Gastroesophageal sphincter (tissue), 4 donors: ENCODE measurements at regions not wholly inside any gene's neighbourhood (a gene's known extent, or its start where the extent isn't known, plus 50 kb on each side); places are given as distances from the start of the nearest gene placed in this dataset.

Experiments
- ATAC-seq: fragments of 150-250 bp; one replicate; pipeline ENCODE4 v1.9.1; 2016; ENCODE audit warnings: mild to moderate bottlenecking, moderate library complexity
- H3K27ac ChIP-seq, 4 donors: fragments of 200-600 bp; sonication (generic) in 3 of 4; 1 replicate in 3 of 4; 2 replicates in 1 of 4; pipeline ENCODE4 v1.5.1; 2016 to 2019
- H3K27me3 ChIP-seq: fragments of 200-600 bp; sonication (generic); one replicate; pipeline ENCODE4 v1.5.1; 2019
- H3K36me3 ChIP-seq, 2 donors: fragments of 200-600 bp; sonication (generic); one replicate each; pipeline ENCODE4 v1.5.1; 2019; ENCODE audit warnings: control low read depth in 1 of 2
- H3K4me1 ChIP-seq, 3 donors: fragments of 200-600 bp; sonication (generic); 1 replicate in 2 of 3; 2 replicates in 1 of 3; pipeline ENCODE4 v1.5.1; 2016 to 2019; ENCODE audit warnings: control low read depth in 2 of 3
- H3K4me3 ChIP-seq, 2 donors: fragments of 200-600 bp; sonication (generic); one replicate each; pipeline ENCODE4 v1.5.1; 2019; ENCODE audit warnings: mild to moderate bottlenecking in 1 of 2, moderate library complexity in 1 of 2
- H3K9me3 ChIP-seq, 3 donors: fragments of 200-600 bp; sonication (generic); one replicate each; pipeline ENCODE4 v1.5.1; 2017 to 2019; ENCODE audit warnings: control low read depth in 2 of 3
- EP300 ChIP-seq: sonication (generic); formaldehyde crosslinking; IDR thresholded peaks from one replicate; pipeline ENCODE4 v1.6.1; 2017; ENCODE audit warnings: antibody characterized with exemption, mild to moderate bottlenecking
- POLR2A ChIP-seq, 2 donors: fragments of 450-650 bp; IDR thresholded peaks; one replicate each; pipeline ENCODE4 v1.6.1; 2017; ENCODE audit warnings: antibody characterized with exemption in 2 of 2, mild to moderate bottlenecking in 2 of 2, moderate library complexity in 1 of 2
- POLR2AphosphoS5 ChIP-seq: sonication (generic); formaldehyde crosslinking; IDR thresholded peaks from one replicate; pipeline ENCODE4 v1.6.1; 2017; ENCODE audit warnings: antibody characterized with exemption
- WGBS, 2 donors: methylation state at CpG; one replicate each; pipeline ENCODE4 v1.1.5; 2018; ENCODE audit warnings: low coverage in 1 of 2; 5-methylcytosine and 5-hydroxymethylcytosine counted together
- TF ChIP-seq, protein P1 (sequence below), 4 experiments: fragments of 200-600 bp in 2 of 4; fragments of 450-650 bp in 2 of 4; sonication (generic) in 1 of 4; IDR thresholded peaks; one replicate each; pipeline ENCODE4 v1.5.1; 2017 to 2019; ENCODE audit warnings: antibody characterized with exemption in 4 of 4, mild to moderate bottlenecking in 2 of 4, moderate library complexity in 2 of 4

DNA sequence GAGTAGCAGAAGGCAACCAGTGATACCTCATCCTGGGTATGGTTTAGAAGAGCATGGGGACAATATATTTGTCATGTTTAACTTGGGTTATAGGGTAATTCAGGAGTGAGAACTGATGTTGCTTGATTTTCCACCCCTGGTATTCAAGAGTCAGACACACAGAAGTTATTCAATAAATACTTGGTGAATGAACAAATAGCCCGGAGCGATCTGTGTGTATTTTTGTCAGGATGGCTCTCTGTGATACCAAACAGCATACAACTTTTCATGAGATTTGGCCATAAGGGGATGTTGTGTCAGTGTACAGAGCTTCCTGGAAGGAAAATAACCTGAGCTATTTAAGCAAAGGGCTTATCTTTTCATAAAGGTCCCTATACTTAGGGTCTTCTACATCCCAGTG, 270.2 kb upstream of the C1orf87 start:
- no peak overlapping the region for H3K27ac ChIP-seq
- H3K36me3 ChIP-seq = no peaks in the 10 kb centered on the region
- no peaks in the 10 kb centered on the region for H3K27me3 ChIP-seq
- no peaks in the 10 kb centered on the region for H3K9me3 ChIP-seq
- no peaks in the 10 kb centered on the region for H3K4me1 ChIP-seq
- TF ChIP-seq POLR2A (IDR thresholded peaks at IDR 0.05) (no peak), EP300 (no peak), POLR2AphosphoS5 (no peak)
- TF ChIP-seq, protein P1, sequence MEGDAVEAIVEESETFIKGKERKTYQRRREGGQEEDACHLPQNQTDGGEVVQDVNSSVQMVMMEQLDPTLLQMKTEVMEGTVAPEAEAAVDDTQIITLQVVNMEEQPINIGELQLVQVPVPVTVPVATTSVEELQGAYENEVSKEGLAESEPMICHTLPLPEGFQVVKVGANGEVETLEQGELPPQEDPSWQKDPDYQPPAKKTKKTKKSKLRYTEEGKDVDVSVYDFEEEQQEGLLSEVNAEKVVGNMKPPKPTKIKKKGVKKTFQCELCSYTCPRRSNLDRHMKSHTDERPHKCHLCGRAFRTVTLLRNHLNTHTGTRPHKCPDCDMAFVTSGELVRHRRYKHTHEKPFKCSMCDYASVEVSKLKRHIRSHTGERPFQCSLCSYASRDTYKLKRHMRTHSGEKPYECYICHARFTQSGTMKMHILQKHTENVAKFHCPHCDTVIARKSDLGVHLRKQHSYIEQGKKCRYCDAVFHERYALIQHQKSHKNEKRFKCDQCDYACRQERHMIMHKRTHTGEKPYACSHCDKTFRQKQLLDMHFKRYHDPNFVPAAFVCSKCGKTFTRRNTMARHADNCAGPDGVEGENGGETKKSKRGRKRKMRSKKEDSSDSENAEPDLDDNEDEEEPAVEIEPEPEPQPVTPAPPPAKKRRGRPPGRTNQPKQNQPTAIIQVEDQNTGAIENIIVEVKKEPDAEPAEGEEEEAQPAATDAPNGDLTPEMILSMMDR (IDR thresholded peaks at IDR 0.05) = no peak
- no peak overlapping the region for H3K4me3 ChIP-seq
- ATAC-seq = no peak
- WGBS, 2 donors = 70 to 88% methylated on average over 2 of the region's 2 CpGs

DNA sequence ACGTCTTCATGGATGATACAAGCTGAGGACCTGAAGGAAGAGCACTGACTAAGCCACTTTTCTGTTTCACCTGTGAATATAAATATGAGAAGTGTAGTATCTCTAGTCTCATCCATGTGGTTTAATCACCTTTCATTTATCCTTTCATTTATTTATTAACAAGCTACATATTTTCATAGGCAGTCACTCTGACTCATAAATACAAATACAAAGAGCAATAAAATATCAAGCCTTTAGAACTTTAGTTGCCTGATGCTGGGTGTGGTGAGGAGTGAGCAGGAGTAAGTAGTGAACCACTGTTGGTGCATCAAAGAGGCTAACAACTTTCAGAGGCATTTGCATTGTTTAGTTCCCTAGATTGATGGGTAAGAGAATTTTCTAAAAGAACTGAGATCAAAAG, 269.0 kb upstream of the C1orf87 start:
- Histone ChIP-seq H3K4me3 (no peak overlapping the region), H3K27ac (no peak overlapping the region), H3K36me3 (no peaks in the 10 kb centered on the region), H3K4me1 (no peaks in the 10 kb centered on the region), H3K27me3 (no peaks in the 10 kb centered on the region), H3K9me3 (no peaks in the 10 kb centered on the region)
- ATAC-seq = no peak
- no CpG with 5 or more reads among the region's 1 CpG for WGBS, 2 donors
- TF ChIP-seq POLR2A (IDR thresholded peaks at IDR 0.05) (no peak), EP300 (no peak), POLR2AphosphoS5 (no peak)
- TF ChIP-seq, protein P1 (IDR thresholded peaks at IDR 0.05) = no peak

DNA sequence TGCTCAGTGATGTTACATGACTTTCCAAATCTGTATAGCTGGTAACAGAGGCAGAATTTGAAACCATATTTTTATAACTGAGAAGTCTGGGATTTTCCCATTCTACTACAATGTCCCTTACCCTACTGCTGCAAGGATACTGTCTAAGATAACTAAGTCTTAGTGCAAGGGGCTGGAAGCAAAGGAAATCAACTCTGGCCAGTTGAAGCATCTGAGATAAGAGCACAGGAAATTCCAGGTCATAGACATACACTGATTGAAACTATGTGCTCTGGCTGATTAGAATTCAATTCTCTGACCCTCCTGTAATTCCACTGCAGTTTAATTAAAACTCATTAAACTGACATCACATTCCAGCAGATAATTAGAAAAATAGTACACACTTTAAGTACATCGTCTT, 267.7 kb upstream of the C1orf87 start:
- 89 to 90% methylated on average over 1 of the region's 1 CpG for WGBS, 2 donors
- no peak for ATAC-seq
- H3K4me1 ChIP-seq = no peaks in the 10 kb centered on the region

DNA sequence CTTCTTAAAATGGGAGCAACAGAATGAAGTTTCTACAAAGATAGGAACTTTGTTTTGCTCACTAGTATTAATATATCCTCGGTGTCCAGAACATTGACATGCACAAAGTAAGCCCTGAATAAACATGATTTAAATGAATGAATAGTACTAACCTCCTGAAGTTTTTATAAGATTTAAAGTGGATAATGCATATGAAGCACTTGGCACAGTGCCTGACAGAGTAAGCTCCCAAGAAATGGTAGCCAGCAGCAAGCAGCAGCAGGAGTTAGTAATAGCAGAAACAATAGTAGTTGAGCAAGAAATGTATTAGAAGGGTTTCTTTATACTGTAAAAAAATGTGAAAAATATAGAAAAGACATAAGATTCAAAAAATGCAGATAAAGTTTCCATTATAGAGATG, 258.1 kb upstream of the C1orf87 start:
- H3K4me1 ChIP-seq = no peaks in the 10 kb centered on the region
- WGBS, 2 donors = 50 to 63% methylated on average over 1 of the region's 1 CpG
- no peak for TF ChIP-seq POLR2AphosphoS5
- TF ChIP-seq, protein P1 (IDR thresholded peaks at IDR 0.05) = no peak
- peaks cover 0 to 15% (median 0%) of the 10 kb centered on the region in 3 donors for H3K9me3 ChIP-seq
- H3K36me3 ChIP-seq = no peaks in the 10 kb centered on the region
- no peak overlapping the region for H3K4me3 ChIP-seq
- ATAC-seq = no peak
- no peaks in the 10 kb centered on the region for H3K27me3 ChIP-seq
- H3K27ac ChIP-seq = no peak overlapping the region

More for the DNA sequence above, 267.7 kb upstream of the C1orf87 start:
- H3K36me3 ChIP-seq = no peaks in the 10 kb centered on the region
- no peaks in the 10 kb centered on the region for H3K9me3 ChIP-seq
- no peaks in the 10 kb centered on the region for H3K27me3 ChIP-seq
- no peak overlapping the region for H3K4me3 ChIP-seq
- TF ChIP-seq EP300 = no peak
- TF ChIP-seq, protein P1 (IDR thresholded peaks at IDR 0.05) = no peak
- no peak for TF ChIP-seq POLR2A (IDR thresholded peaks at IDR 0.05)
- no peak for TF ChIP-seq POLR2AphosphoS5
- H3K27ac ChIP-seq = no peak overlapping the region

DNA sequence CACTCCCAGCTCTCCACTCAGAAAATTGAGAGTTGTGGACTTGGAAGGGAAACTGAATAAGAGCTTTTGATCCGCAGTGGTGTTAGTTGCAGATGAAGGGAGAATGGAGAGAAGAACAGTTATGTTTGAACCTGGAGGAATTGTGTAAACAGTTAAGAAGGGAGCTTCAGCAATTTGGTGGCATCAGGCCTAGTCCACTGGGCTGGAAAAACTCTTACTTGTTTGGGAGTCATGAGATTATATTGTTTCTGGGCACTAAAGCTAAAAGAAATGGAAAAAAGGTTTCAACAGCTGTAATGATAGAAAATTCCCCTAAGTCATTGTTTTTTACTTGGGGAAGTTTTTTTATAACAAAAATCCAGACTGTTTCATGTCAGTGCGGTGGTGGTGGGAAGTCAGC, 256.1 kb upstream of the C1orf87 start:
- no peak overlapping the region for H3K27ac ChIP-seq
- no peaks in the 10 kb centered on the region for H3K4me1 ChIP-seq
- TF ChIP-seq, protein P1 (IDR thresholded peaks at IDR 0.05) = no peak
- TF ChIP-seq EP300 = no peak
- H3K4me3 ChIP-seq = no peak overlapping the region
- ATAC-seq = no peak
- 55 to 78% methylated on average over 2 of the region's 2 CpGs for WGBS, 2 donors
- peaks cover 0 to 15% (median 0%) of the 10 kb centered on the region in 3 donors for H3K9me3 ChIP-seq
- H3K27me3 ChIP-seq = no peaks in the 10 kb centered on the region
- no peaks in the 10 kb centered on the region for H3K36me3 ChIP-seq
